H1 (cell line): ENCODE measurements at regions not wholly inside any gene's neighbourhood (a gene's known extent, or its start where the extent isn't known, plus 50 kb on each side); places are given as distances from the start of the nearest gene placed in this dataset.

Source experiments
- CTCF ChIA-PET: fragments of 300-600 bp; sonication (Branson Sonifier 250); formaldehyde crosslinking; loops from one replicate; lab custom pipeline; 2021; ENCODE audit not compliant: partially characterized antibody; lab: Charles Lee
- POLR2A ChIA-PET: fragments of 300-600 bp; sonication (Branson Sonifier 250); formaldehyde crosslinking; loops from one replicate; lab custom pipeline; 2021; ENCODE audit warnings: inconsistent platforms; ENCODE audit not compliant: partially characterized antibody; lab: Charles Lee
- DNase-seq, 2 experiments: peaks; one replicate each; pipeline versions ENCODE4 v3.0.0 to v3.0.0-alpha.2; 2010 to 2022; ENCODE audit warnings: low spot score in 2 of 2, low read depth in 1 of 2, mixed read lengths in 1 of 2
- FAIRE-seq: peaks from 2 replicates; lab custom pipeline; 2011; peaks lifted over from hg19 to GRCh38; lab: Jason Lieb, UNC
- H2AFZ ChIP-seq: 2 replicates; pipeline ENCODE4 v1.8.1; 2012; ENCODE audit warnings: low read length, inconsistent platforms
- H2AK5ac ChIP-seq: 2 replicates; pipeline ENCODE4 v1.6.1; 2013; ENCODE audit warnings: low read depth, low read length
- H2BK120ac ChIP-seq: replicated peaks from 2 replicates; pipeline ENCODE3; 2013; ENCODE audit warnings: low read depth, low read length, inconsistent platforms
- H2BK12ac ChIP-seq: 2 replicates; pipeline ENCODE4 v1.6.1; 2013; ENCODE audit warnings: low read depth, low read length
- H2BK15ac ChIP-seq: 2 replicates; pipeline ENCODE4 v1.6.1; 2013; ENCODE audit warnings: low read length
- H2BK20ac ChIP-seq: 2 replicates; pipeline ENCODE4 v1.6.1; 2013; ENCODE audit warnings: low read length
- H2BK5ac ChIP-seq: 2 replicates; pipeline ENCODE4 v1.6.1; 2013; ENCODE audit warnings: low read depth, low read length
- H3K14ac ChIP-seq: 2 replicates; pipeline ENCODE4 v1.6.1; 2013; ENCODE audit warnings: inconsistent platforms; ENCODE audit not compliant: insufficient read length
- H3K18ac ChIP-seq: 2 replicates; pipeline ENCODE4 v1.6.1; 2013; ENCODE audit warnings: low read length; ENCODE audit errors: extremely low read depth
- H3K23ac ChIP-seq: 2 replicates; pipeline ENCODE4 v1.6.1; 2013; ENCODE audit warnings: inconsistent platforms; ENCODE audit not compliant: insufficient read length
- H3K23me2 ChIP-seq: 2 replicates; pipeline ENCODE4 v1.6.1; 2013; ENCODE audit warnings: low read depth, low read length
- H3K27ac ChIP-seq: 2 replicates; pipeline ENCODE4 v1.6.1; 2011; ENCODE audit warnings: low read depth, low read length, inconsistent platforms
- H3K27me3 ChIP-seq, 4 experiments: replicated peaks in 1 of 4; 1 replicate in 1 of 4; 2 replicates in 3 of 4; pipeline versions ENCODE4 v1.6.1 to v1.8.1; 2011 to 2013; ENCODE audit warnings: low read length in 3 of 4, mild to moderate bottlenecking in 3 of 4, inconsistent platforms in 2 of 4, mixed read lengths in 2 of 4, moderate library complexity in 1 of 4; ENCODE audit not compliant: control insufficient read depth in 3 of 4, insufficient read depth in 3 of 4; ENCODE audit errors: extremely low read depth in 1 of 4
- H3K36me3 ChIP-seq, 4 experiments: 2 replicates each; pipeline versions ENCODE4 v1.6.1 to v1.8.1; 2011 to 2013; ENCODE audit warnings: mild to moderate bottlenecking in 4 of 4, low read length in 3 of 4, moderate library complexity in 2 of 4, control low read depth in 1 of 4, inconsistent platforms in 1 of 4; ENCODE audit not compliant: insufficient read depth in 4 of 4, control insufficient read depth in 2 of 4
- H3K4ac ChIP-seq: replicated peaks from 2 replicates; pipeline ENCODE3; 2013; ENCODE audit warnings: low read length, low read depth, mixed read lengths, inconsistent platforms; ENCODE audit not compliant: insufficient read length
- H3K4me1 ChIP-seq, 4 experiments: replicated peaks in 1 of 4; 1 replicate in 1 of 4; 2 replicates in 3 of 4; pipeline versions ENCODE4 v1.6.1 to v1.8.1; 2011 to 2013; ENCODE audit warnings: low read length in 3 of 4, inconsistent platforms in 2 of 4, mixed read lengths in 1 of 4; ENCODE audit not compliant: insufficient read depth in 4 of 4, control insufficient read depth in 3 of 4
- H3K4me2 ChIP-seq, 2 experiments: 2 replicates each; pipeline versions ENCODE4 v1.6.1 to v1.8.1; 2011 to 2013; ENCODE audit warnings: low read depth in 2 of 2, low read length in 2 of 2, control low read depth in 1 of 2, inconsistent platforms in 1 of 2, mild to moderate bottlenecking in 1 of 2; ENCODE audit not compliant: insufficient read depth in 1 of 2
- H3K4me3 ChIP-seq, 4 experiments: fragments of 200-600, 300-600 bp in 1 of 4; sonication (generic), shearing (Covaris generic), sonication (Bioruptor Twin) in 1 of 4; 2 replicates each; pipeline versions ENCODE4 v1.5.1 to v1.8.1; 2011 to 2016; ENCODE audit warnings: low read length in 4 of 4, low read depth in 3 of 4, control low read depth in 2 of 4, inconsistent platforms in 2 of 4, mild to moderate bottlenecking in 2 of 4, mixed read lengths in 1 of 4, moderate library complexity in 1 of 4; ENCODE audit not compliant: insufficient read depth in 2 of 4; ENCODE audit errors: extremely low read depth in 1 of 4
- H3K56ac ChIP-seq: replicated peaks from 2 replicates; pipeline ENCODE3; 2013; ENCODE audit warnings: low read depth, mild to moderate bottlenecking, mixed read lengths, low read length, inconsistent platforms; ENCODE audit not compliant: insufficient read length
- H3K79me1 ChIP-seq: 2 replicates; pipeline ENCODE4 v1.6.1; 2013; ENCODE audit warnings: low read depth, low read length, control low read depth
- H3K79me2 ChIP-seq, 2 experiments: 2 replicates each; pipeline versions ENCODE4 v1.6.1 to v1.8.1; 2012 to 2013; ENCODE audit warnings: low read length in 2 of 2, mild to moderate bottlenecking in 2 of 2, inconsistent platforms in 1 of 2; ENCODE audit not compliant: insufficient read depth in 2 of 2, control insufficient read depth in 1 of 2
- H3K9ac ChIP-seq, 4 experiments: replicated peaks in 1 of 4; 1 replicate in 1 of 4; 2 replicates in 3 of 4; pipeline versions ENCODE4 v1.6.1 to v1.8.1; 2011 to 2013; ENCODE audit warnings: low read depth in 3 of 4, low read length in 3 of 4, control low read depth in 2 of 4, mild to moderate bottlenecking in 2 of 4, moderate library complexity in 2 of 4, inconsistent platforms in 1 of 4; ENCODE audit errors: extremely low read depth in 1 of 4
- H3K9me3 ChIP-seq, 2 experiments: 2 replicates each; pipeline versions ENCODE4 v1.6.1 to v1.8.1; 2012 to 2013; ENCODE audit warnings: mild to moderate bottlenecking in 2 of 2, moderate library complexity in 2 of 2, control low read depth in 1 of 2, inconsistent platforms in 1 of 2, low read depth in 1 of 2, low read length in 1 of 2, mixed read lengths in 1 of 2; ENCODE audit not compliant: insufficient read depth in 2 of 2
- H4K20me1 ChIP-seq, 2 experiments: replicated peaks in 1 of 2; 2 replicates each; pipeline versions ENCODE3 to v1.8.1; 2011 to 2013; ENCODE audit warnings: inconsistent platforms in 2 of 2, low read length in 2 of 2, mild to moderate bottlenecking in 1 of 2; ENCODE audit not compliant: insufficient read depth in 2 of 2, control insufficient read depth in 1 of 2
- H4K5ac ChIP-seq: 2 replicates; pipeline ENCODE4 v1.6.1; 2013; ENCODE audit warnings: low read length, low read depth, mixed read lengths, inconsistent platforms; ENCODE audit not compliant: insufficient read length
- H4K8ac ChIP-seq: 2 replicates; pipeline ENCODE4 v1.8.0; 2013; ENCODE audit warnings: mild to moderate bottlenecking, moderate library complexity, low read length, inconsistent platforms; ENCODE audit not compliant: insufficient read depth; ENCODE audit errors: extremely low read depth
- H4K91ac ChIP-seq: replicated peaks from 2 replicates; pipeline ENCODE3; 2013; ENCODE audit warnings: low read length, mixed read lengths, inconsistent platforms; ENCODE audit not compliant: insufficient read length
- CHD1 ChIP-seq: IDR thresholded peaks from 2 replicates; pipeline ENCODE4 v1.6.1; 2012; ENCODE audit warnings: low read depth, low read length, improper control_type of control experiment
- CHD2 ChIP-seq: IDR thresholded peaks from 2 replicates; pipeline ENCODE4 v1.6.1; 2012; ENCODE audit warnings: low read length, improper control_type of control experiment
- CTBP2 ChIP-seq: IDR thresholded peaks from 2 replicates; pipeline ENCODE4 v1.7.0; 2011; ENCODE audit warnings: borderline replicate concordance, mild to moderate bottlenecking, moderate library complexity, mixed read lengths, low read length; ENCODE audit not compliant: insufficient read depth, insufficient read length
- GABPA ChIP-seq: IDR thresholded peaks from 2 replicates; pipeline ENCODE4 v1.6.1; 2011; ENCODE audit warnings: mild to moderate bottlenecking, low read length, moderate library complexity, borderline replicate concordance; ENCODE audit not compliant: insufficient read depth
- JUN ChIP-seq: IDR thresholded peaks from 2 replicates; pipeline ENCODE4 v1.6.1; 2011; ENCODE audit warnings: low read depth, mild to moderate bottlenecking, improper control_type of control experiment, low read length
- JUND ChIP-seq: IDR thresholded peaks from 2 replicates; pipeline ENCODE4 v1.6.1; 2011; ENCODE audit warnings: mild to moderate bottlenecking, improper control_type of control experiment, low read length
- KDM1A ChIP-seq: fragments of 200-600, 300-600 bp; sonication (generic); IDR thresholded peaks from 2 replicates; pipeline ENCODE4 v1.7.1; 2016; ENCODE audit warnings: mild to moderate bottlenecking, low read length, borderline replicate concordance
- KDM5A ChIP-seq: fragments of 200-600 bp; IDR thresholded peaks from 2 replicates; pipeline ENCODE4 v1.7.1; 2012; ENCODE audit warnings: mild to moderate bottlenecking, low read length, inconsistent platforms, mixed read lengths
- PHF8 ChIP-seq: fragments of 200-600 bp; sonication (generic); conservative IDR thresholded peaks from 2 replicates; pipeline ENCODE4 v1.7.1; 2012; ENCODE audit warnings: low read depth, mild to moderate bottlenecking, inconsistent platforms, low read length, moderate library complexity
- POU5F1 ChIP-seq: IDR thresholded peaks from 2 replicates; pipeline ENCODE4 v1.6.1; 2011; ENCODE audit warnings: low read depth, mild to moderate bottlenecking, low read length, moderate library complexity
- RAD21 ChIP-seq, 2 experiments: IDR thresholded peaks in 1 of 2; conservative IDR thresholded peaks in 1 of 2; 2 replicates each; pipeline ENCODE4 v1.6.1; 2011; ENCODE audit warnings: low read depth in 2 of 2, low read length in 2 of 2, improper control_type of control experiment in 1 of 2, inconsistent platforms in 1 of 2, mild to moderate bottlenecking in 1 of 2, moderate library complexity in 1 of 2
- RXRA ChIP-seq: IDR thresholded peaks from 2 replicates; pipeline ENCODE4 v1.6.1; 2011; ENCODE audit warnings: low read depth, mild to moderate bottlenecking, low read length, moderate library complexity; ENCODE audit not compliant: insufficient read depth
- SIN3A ChIP-seq, 2 experiments: IDR thresholded peaks in 1 of 2; conservative IDR thresholded peaks in 1 of 2; 2 replicates each; pipeline ENCODE4 v1.6.1; 2011 to 2012; ENCODE audit warnings: low read length in 2 of 2, improper control_type of control experiment in 1 of 2, low read depth in 1 of 2, mild to moderate bottlenecking in 1 of 2
- SIRT6 ChIP-seq: IDR thresholded peaks from one replicate; pipeline ENCODE4 v1.7.1; 2012; ENCODE audit warnings: low read length, inconsistent platforms
- WGBS, 2 experiments: shearing (Covaris generic) in 1 of 2; methylation state at CpG; one replicate each; pipeline versions ENCODE4 v1.1.6 to v1.1.7; 2013 to 2015; ENCODE audit warnings: low lambda C conversion rate in 2 of 2, mixed read lengths in 2 of 2, inconsistent platforms in 1 of 2, low coverage in 1 of 2, missing lambda C conversion rate in 1 of 2; ENCODE audit not compliant: insufficient replicate concordance in 2 of 2, insufficient coverage in 1 of 2, insufficient read length in 1 of 2; ENCODE audit errors: extremely low coverage in 1 of 2, missing lambda C conversion rate in 1 of 2; 5-methylcytosine and 5-hydroxymethylcytosine counted together

- H3K4me2 ChIP-seq: no peak overlapping the region
- no peak overlapping the region for H3K56ac ChIP-seq
- H2AFZ ChIP-seq: no peak overlapping the region
- DNase-seq: no peak
- no peak for FAIRE-seq
- H2BK20ac ChIP-seq: no peak overlapping the region
- WGBS, 2 experiments: 91% methylated on average over 3 of the region's 3 CpGs; no CpG with 5 or more reads in 1 of the 2 experiments
- no peak overlapping the region for H3K4ac ChIP-seq
- no peaks in the 10 kb centered on the region for H4K20me1 ChIP-seq
- H2BK15ac ChIP-seq: no peak overlapping the region
- H3K14ac ChIP-seq: no peak overlapping the region
- no peak overlapping the region for H2AK5ac ChIP-seq
- H3K9me3 ChIP-seq: no peaks in the 10 kb centered on the region
- ChIA-PET CTCF (interaction anchor here (0.7 to 1.6 kb wide), 4 partner anchors 10 to 1770 kb away, joined by 3 to 6 read pairs (median 4); no protein-coding TSS in a partner anchor), POLR2A (interaction anchor here (1.3 kb wide), 1 partner anchor 36 kb away, joined by 3 read pairs; no protein-coding TSS in a partner anchor)
- no peak overlapping the region for H2BK5ac ChIP-seq
- H3K79me2 ChIP-seq: no peaks in the 10 kb centered on the region
- H3K27ac ChIP-seq: no peak overlapping the region
- H4K91ac ChIP-seq: no peak overlapping the region
- no peak overlapping the region for H4K5ac ChIP-seq
- H3K9ac ChIP-seq: no peak overlapping the region
- H2BK120ac ChIP-seq: no peak overlapping the region
- no peak overlapping the region for H3K4me3 ChIP-seq
- H3K4me1 ChIP-seq: peaks cover 0 to 6% (median 2%) of the 10 kb centered on the region in 4 experiments; a peak in 4 of 7 replicates
- H3K18ac ChIP-seq: no peak overlapping the region
- no peaks in the 10 kb centered on the region for H3K23me2 ChIP-seq
- no peak overlapping the region for H3K23ac ChIP-seq
- H3K27me3 ChIP-seq: no peaks in the 10 kb centered on the region
- H2BK12ac ChIP-seq: no peak overlapping the region
- no peaks in the 10 kb centered on the region for H3K36me3 ChIP-seq
- no peak overlapping the region for H4K8ac ChIP-seq
- no peaks in the 10 kb centered on the region for H3K79me1 ChIP-seq
- TF ChIP-seq CHD2 (no peak), GABPA (no peak), SIN3A (conservative IDR thresholded peaks at IDR 0.05 in 1 of 2, IDR thresholded peaks at IDR 0.05 in 1 of 2; ENCODE audit: low read depth in 1 of 2, low read length in 2 of 2) (no peak), SIRT6 (no peak), POU5F1 (no peak), KDM1A (no peak), RXRA (no peak), JUN (no peak), PHF8 (no peak), KDM5A (no peak), RAD21 (IDR thresholded peaks at IDR 0.05 in 1 of 2, conservative IDR thresholded peaks at IDR 0.05 in 1 of 2; ENCODE audit: low read depth in 2 of 2, low read length in 2 of 2) (no peak), JUND (no peak), CTBP2 (no peak), CHD1 (no peak)
These were observed 67.8 kb upstream of the LIN7C start for GRCh38 chr11:27574342-27574741.
